IPS-15b (cell line): ENCODE measurements at regions not wholly inside any gene's neighbourhood (a gene's known extent, or its start where the extent isn't known, plus 50 kb on each side); places are given as distances from the start of the nearest gene placed in this dataset.
A peak's percentile ranks its signal among the peaks of the same experiment; 100 is the strongest.

Experiments
- H3K27me3 ChIP-seq: one replicate; pipeline ENCODE4 v1.6.1; 2013; ENCODE audit warnings: low read length; ENCODE audit not compliant: control insufficient read depth, insufficient read depth
- H3K36me3 ChIP-seq: one replicate; pipeline ENCODE4 v1.6.1; 2013; ENCODE audit warnings: low read length; ENCODE audit not compliant: control insufficient read depth, insufficient read depth
- H3K4me1 ChIP-seq: one replicate; pipeline ENCODE4 v1.6.1; 2013; ENCODE audit warnings: mild to moderate bottlenecking, low read length; ENCODE audit not compliant: control insufficient read depth, insufficient read depth
- H3K4me3 ChIP-seq: one replicate; pipeline ENCODE4 v1.5.1; 2013; ENCODE audit warnings: low read depth, low read length
- H3K9ac ChIP-seq: one replicate; pipeline ENCODE4 v1.6.1; 2013; ENCODE audit warnings: low read depth, mild to moderate bottlenecking, low read length
- H3K9me3 ChIP-seq: one replicate; pipeline ENCODE4 v1.6.1; 2013; ENCODE audit warnings: mild to moderate bottlenecking, low read length; ENCODE audit not compliant: control insufficient read depth, insufficient read depth

GRCh38 chr2:120847700-120848321 is 112.1 kb downstream of the GLI2 start:
- Histone ChIP-seq H3K27me3 (no peaks in the 10 kb centered on the region), H3K4me1 (no peaks in the 10 kb centered on the region), H3K36me3 (peaks cover 4% of the 10 kb centered on the region), H3K9ac (no peak overlapping the region), H3K4me3 (no peak overlapping the region), H3K9me3 (no peaks in the 10 kb centered on the region)

GRCh38 chr2:120849278-120849677 is 113.6 kb downstream of the GLI2 start:
- H3K36me3 ChIP-seq: peaks cover 7% of the 10 kb centered on the region
- no peak overlapping the region for H3K9ac ChIP-seq
- H3K9me3 ChIP-seq: no peaks in the 10 kb centered on the region
- no peaks in the 10 kb centered on the region for H3K27me3 ChIP-seq
- no peaks in the 10 kb centered on the region for H3K4me1 ChIP-seq
- no peak overlapping the region for H3K4me3 ChIP-seq

- Histone ChIP-seq H3K4me3 (no peak overlapping the region), H3K27me3 (no peaks in the 10 kb centered on the region), H3K4me1 (no peaks in the 10 kb centered on the region), H3K9me3 (no peaks in the 10 kb centered on the region), H3K36me3 (peaks cover 9% of the 10 kb centered on the region), H3K9ac (no peak overlapping the region)
These were observed 114.9 kb downstream of the GLI2 start for GRCh38 chr2:120850551-120850950.

GRCh38 chr2:120851116-120851773 is 115.6 kb downstream of the GLI2 start:
- H3K9me3 ChIP-seq: no peaks in the 10 kb centered on the region
- H3K9ac ChIP-seq: no peak overlapping the region
- no peaks in the 10 kb centered on the region for H3K4me1 ChIP-seq
- H3K36me3 ChIP-seq: peaks cover 9% of the 10 kb centered on the region
- no peak overlapping the region for H3K4me3 ChIP-seq
- H3K27me3 ChIP-seq: no peaks in the 10 kb centered on the region

GRCh38 chr2:120852200-120852815 is 116.6 kb downstream of the GLI2 start:
- Histone ChIP-seq H3K36me3 (peaks cover 9% of the 10 kb centered on the region), H3K27me3 (no peaks in the 10 kb centered on the region), H3K4me3 (no peak overlapping the region), H3K9me3 (no peaks in the 10 kb centered on the region), H3K4me1 (no peaks in the 10 kb centered on the region), H3K9ac (no peak overlapping the region)

GRCh38 chr2:120853306-120854013 is 117.8 kb downstream of the GLI2 start:
- Histone ChIP-seq H3K4me1 (peaks cover 3% of the 10 kb centered on the region), H3K36me3 (peaks cover 9% of the 10 kb centered on the region), H3K4me3 (no peak overlapping the region), H3K27me3 (no peaks in the 10 kb centered on the region), H3K9me3 (no peaks in the 10 kb centered on the region), H3K9ac (no peak overlapping the region)

- Histone ChIP-seq H3K9ac (no peak overlapping the region), H3K4me1 (peaks cover 6% of the 10 kb centered on the region), H3K4me3 (no peak overlapping the region), H3K27me3 (no peaks in the 10 kb centered on the region), H3K9me3 (no peaks in the 10 kb centered on the region), H3K36me3 (peaks cover 9% of the 10 kb centered on the region)
These were observed 118.4 kb downstream of the GLI2 start for GRCh38 chr2:120854014-120854620.

GRCh38 chr2:120854766-120855530 is 119.3 kb downstream of the GLI2 start:
- H3K9ac ChIP-seq: peak overlapping the region; percentile 1
- no peak overlapping the region for H3K4me3 ChIP-seq
- H3K27me3 ChIP-seq: no peaks in the 10 kb centered on the region
- H3K36me3 ChIP-seq: peaks cover 9% of the 10 kb centered on the region
- no peaks in the 10 kb centered on the region for H3K9me3 ChIP-seq
- peaks cover 6% of the 10 kb centered on the region for H3K4me1 ChIP-seq

GRCh38 chr2:120855855-120856405 is 120.3 kb downstream of the GLI2 start:
- Histone ChIP-seq H3K9ac (no peak overlapping the region), H3K4me3 (no peak overlapping the region), H3K27me3 (no peaks in the 10 kb centered on the region), H3K9me3 (no peaks in the 10 kb centered on the region), H3K4me1 (peaks cover 6% of the 10 kb centered on the region), H3K36me3 (peaks cover 9% of the 10 kb centered on the region)

- H3K4me3 ChIP-seq: no peak overlapping the region
- H3K9ac ChIP-seq: no peak overlapping the region
- H3K4me1 ChIP-seq: peaks cover 6% of the 10 kb centered on the region
- H3K36me3 ChIP-seq: peaks cover 9% of the 10 kb centered on the region
- no peaks in the 10 kb centered on the region for H3K9me3 ChIP-seq
- no peaks in the 10 kb centered on the region for H3K27me3 ChIP-seq
These were observed 120.8 kb downstream of the GLI2 start for GRCh38 chr2:120856421-120856862.

- no peak overlapping the region for H3K9ac ChIP-seq
- H3K9me3 ChIP-seq: no peaks in the 10 kb centered on the region
- H3K27me3 ChIP-seq: no peaks in the 10 kb centered on the region
- peaks cover 6% of the 10 kb centered on the region for H3K4me1 ChIP-seq
- H3K4me3 ChIP-seq: no peak overlapping the region
- peaks cover 5% of the 10 kb centered on the region for H3K36me3 ChIP-seq
These were observed 121.8 kb downstream of the GLI2 start for GRCh38 chr2:120857422-120857821.
